MM.1S (cell line): ENCODE measurements at regions not wholly inside any gene's neighbourhood (a gene's known extent, or its start where the extent isn't known, plus 50 kb on each side); places are given as distances from the start of the nearest gene placed in this dataset.

ENCODE experiments used
- DNase-seq: peaks from one replicate; pipeline ENCODE4 v3.0.0-alpha.2; 2015
- H2AFZ ChIP-seq: fragments of 300-600 bp; sonication (generic); 2 replicates; pipeline ENCODE4 v1.6.0; 2016; ENCODE audit warnings: antibody characterized with exemption, low read length
- H3F3A ChIP-seq: fragments of 300-600 bp; sonication (generic); 2 replicates; pipeline ENCODE4 v1.6.1; 2016; ENCODE audit warnings: mild to moderate bottlenecking, antibody characterized with exemption, low read length, moderate library complexity, mixed read lengths; ENCODE audit not compliant: insufficient read depth
- H3K27ac ChIP-seq: fragments of 300-600 bp; sonication (generic); 2 replicates; pipeline ENCODE4 v1.5.1; 2016; ENCODE audit warnings: mild to moderate bottlenecking, low read length
- H3K27me3 ChIP-seq: fragments of 300-600 bp; sonication (generic); replicated peaks from 2 replicates; pipeline ENCODE4 v1.6.0; 2016; ENCODE audit warnings: low read length; ENCODE audit not compliant: insufficient read depth
- H3K36me3 ChIP-seq: fragments of 300-600 bp; sonication (generic); replicated peaks from 2 replicates; pipeline ENCODE4 v1.6.1; 2016; ENCODE audit warnings: mild to moderate bottlenecking, low read length, mixed read lengths; ENCODE audit not compliant: insufficient read depth
- H3K4me1 ChIP-seq: fragments of 300-600 bp; sonication (generic); 2 replicates; pipeline ENCODE4 v1.6.1; 2016; ENCODE audit warnings: low read length, mixed read lengths
- H3K4me2 ChIP-seq: fragments of 300-600 bp; sonication (generic); 2 replicates; pipeline ENCODE4 v1.6.0; 2016; ENCODE audit warnings: low read depth, low read length
- H3K4me3 ChIP-seq: fragments of 300-600 bp; sonication (generic); 2 replicates; pipeline ENCODE4 v1.5.1; 2016; ENCODE audit warnings: low read length, mixed read lengths
- H3K79me2 ChIP-seq: fragments of 300-600 bp; sonication (generic); 2 replicates; pipeline ENCODE4 v1.6.1; 2016; ENCODE audit warnings: mixed run types, low read length, mixed read lengths
- H3K9ac ChIP-seq: fragments of 300-600 bp; sonication (generic); 2 replicates; pipeline ENCODE4 v1.6.1; 2016; ENCODE audit warnings: low read length, mixed read lengths
- H3K9me2 ChIP-seq: fragments of 300-600 bp; sonication (generic); replicated peaks from 2 replicates; pipeline ENCODE4 v1.6.1; 2016; ENCODE audit warnings: mild to moderate bottlenecking, low read length, mixed read lengths; ENCODE audit not compliant: insufficient read depth
- H3K9me3 ChIP-seq: fragments of 300-600 bp; sonication (generic); replicated peaks from 2 replicates; pipeline ENCODE4 v1.6.1; 2016; ENCODE audit warnings: mild to moderate bottlenecking, low read length, mixed read lengths; ENCODE audit not compliant: insufficient read depth
- H4K20me1 ChIP-seq: fragments of 300-600 bp; sonication (generic); 2 replicates; pipeline ENCODE4 v1.6.1; 2016; ENCODE audit warnings: mild to moderate bottlenecking, low read length, moderate library complexity, mixed read lengths; ENCODE audit not compliant: insufficient read depth
- CTCF ChIP-seq: fragments of 300-600 bp; sonication (generic); IDR thresholded peaks from 2 replicates; pipeline ENCODE4 v1.5.1; 2016; ENCODE audit warnings: antibody characterized with exemption, low read length, mixed read lengths
- EZH2 ChIP-seq: fragments of 300-600 bp; sonication (generic); optimal IDR thresholded peaks from 2 replicates; pipeline ENCODE3; 2017; ENCODE audit warnings: low read depth, mild to moderate bottlenecking, antibody characterized with exemption, low read length, mixed read lengths
- EZH2phosphoT487 ChIP-seq: fragments of 300-600 bp; sonication (generic); IDR thresholded peaks from 2 replicates; pipeline ENCODE4 v1.6.1; 2018; ENCODE audit warnings: antibody characterized with exemption, low read length

DNA sequence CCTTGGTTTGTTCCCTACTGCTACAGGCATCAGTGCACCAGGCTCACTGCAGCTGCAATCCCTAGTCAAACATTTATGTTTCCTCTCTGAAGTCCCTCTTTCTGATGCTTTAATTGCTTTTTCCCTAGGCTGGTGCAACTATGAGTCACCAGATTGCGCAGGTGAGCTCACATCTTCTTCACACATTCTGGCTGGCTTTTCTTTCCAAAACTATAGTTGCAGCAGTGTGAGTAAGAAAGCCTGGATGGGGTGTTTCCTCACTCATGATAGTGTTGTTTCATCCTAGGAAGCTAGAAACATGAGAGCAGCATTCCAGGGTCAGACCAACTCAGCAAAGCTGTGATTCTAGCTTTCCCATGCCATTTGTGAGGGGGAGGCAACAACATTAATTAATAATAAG, 296.4 kb downstream of the PAX1 start:
- no peak overlapping the region for H3K4me3 ChIP-seq
- H3F3A ChIP-seq = no peaks in the 10 kb centered on the region
- no peaks in the 10 kb centered on the region for H3K79me2 ChIP-seq
- H3K27ac ChIP-seq = no peak overlapping the region
- H3K9me3 ChIP-seq = no peaks in the 10 kb centered on the region
- no peaks in the 10 kb centered on the region for H3K4me1 ChIP-seq
- H3K27me3 ChIP-seq = no peaks in the 10 kb centered on the region
- TF ChIP-seq EZH2phosphoT487 = no peak
- TF ChIP-seq CTCF = no peak
- TF ChIP-seq EZH2 = no peak
- no peak overlapping the region for H3K4me2 ChIP-seq
- no peaks in the 10 kb centered on the region for H3K9me2 ChIP-seq
- no peak overlapping the region for H3K9ac ChIP-seq
- H4K20me1 ChIP-seq = no peaks in the 10 kb centered on the region
- no peak overlapping the region for H2AFZ ChIP-seq
- no peak for DNase-seq
- H3K36me3 ChIP-seq = no peaks in the 10 kb centered on the region

GRCh38 chr20:21995461-21995860, 290.0 kb downstream of the PAX1 start:
- TF ChIP-seq EZH2 (no peak), EZH2phosphoT487 (no peak)
- no peak overlapping the region for H3K27ac ChIP-seq
- no peak overlapping the region for H2AFZ ChIP-seq
- DNase-seq = no peak
- H3F3A ChIP-seq = no peaks in the 10 kb centered on the region
- H3K79me2 ChIP-seq = no peaks in the 10 kb centered on the region
- H3K27me3 ChIP-seq = no peaks in the 10 kb centered on the region
- no peaks in the 10 kb centered on the region for H3K36me3 ChIP-seq
- H3K9me3 ChIP-seq = no peaks in the 10 kb centered on the region
- no peak overlapping the region for H3K9ac ChIP-seq
- no peak overlapping the region for H3K4me2 ChIP-seq
- no peaks in the 10 kb centered on the region for H3K9me2 ChIP-seq
- no peaks in the 10 kb centered on the region for H3K4me1 ChIP-seq
- H4K20me1 ChIP-seq = no peaks in the 10 kb centered on the region
- no peak overlapping the region for H3K4me3 ChIP-seq

DNA sequence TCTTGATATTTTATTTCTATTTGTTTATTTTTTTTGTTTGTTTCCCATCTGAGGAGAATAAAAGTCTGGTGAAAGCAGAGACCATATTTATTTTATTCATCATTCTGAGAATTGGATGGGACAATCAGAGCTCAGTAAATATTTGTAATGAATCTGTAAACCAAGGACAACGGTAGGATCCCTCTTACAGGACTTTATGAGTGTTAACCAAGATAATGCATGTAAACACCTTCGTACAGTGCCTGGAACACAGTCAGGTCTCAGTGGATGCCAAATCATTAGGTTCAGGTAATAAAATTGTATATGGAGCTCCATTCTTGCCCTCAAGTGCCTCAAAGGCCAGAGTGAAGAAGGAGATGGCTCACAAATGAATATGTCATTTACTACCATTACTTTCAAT, 288.7 kb downstream of the PAX1 start:
- Histone ChIP-seq H3K4me3 (no peak overlapping the region), H3K9ac (no peak overlapping the region), H3K4me2 (no peak overlapping the region), H3K27ac (no peak overlapping the region), H3K9me2 (no peaks in the 10 kb centered on the region), H3K4me1 (no peaks in the 10 kb centered on the region), H3F3A (no peaks in the 10 kb centered on the region), H4K20me1 (no peaks in the 10 kb centered on the region), H3K79me2 (no peaks in the 10 kb centered on the region), H3K27me3 (no peaks in the 10 kb centered on the region), H2AFZ (no peak overlapping the region), H3K36me3 (no peaks in the 10 kb centered on the region), H3K9me3 (no peaks in the 10 kb centered on the region)
- TF ChIP-seq EZH2 (no peak), EZH2phosphoT487 (no peak), CTCF (no peak)
- DNase-seq = no peak

DNA sequence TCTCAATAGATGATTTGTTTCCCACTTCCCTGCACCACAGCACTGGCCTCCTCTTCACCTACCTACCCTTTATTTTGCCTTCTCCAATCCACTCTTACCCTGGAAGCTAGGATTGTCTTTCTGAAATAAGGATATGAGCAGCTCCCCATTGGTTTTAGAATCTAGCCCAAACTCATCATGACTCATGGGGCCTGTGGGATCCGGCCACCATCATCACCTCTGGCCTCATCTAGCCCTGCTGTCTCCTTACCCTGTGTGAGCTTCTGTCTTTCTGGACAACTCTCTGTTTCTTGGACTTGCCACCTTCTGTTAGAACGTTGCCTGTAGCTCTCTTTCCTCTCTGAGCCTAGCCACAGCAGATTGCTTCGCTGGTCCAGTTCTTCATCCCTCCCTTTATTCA, 277.1 kb downstream of the PAX1 start:
- H2AFZ ChIP-seq = no peak overlapping the region

More for the DNA sequence above, 277.1 kb downstream of the PAX1 start:
- no peak overlapping the region for H3K9ac ChIP-seq
- H3F3A ChIP-seq = no peaks in the 10 kb centered on the region
- no peaks in the 10 kb centered on the region for H3K9me3 ChIP-seq
- H3K4me3 ChIP-seq = no peak overlapping the region
- no peaks in the 10 kb centered on the region for H3K79me2 ChIP-seq
- no peaks in the 10 kb centered on the region for H3K27me3 ChIP-seq
- H3K36me3 ChIP-seq = no peaks in the 10 kb centered on the region
- no peaks in the 10 kb centered on the region for H4K20me1 ChIP-seq
- DNase-seq = no peak
- H3K27ac ChIP-seq = no peak overlapping the region
- no peak overlapping the region for H3K4me2 ChIP-seq
- H3K4me1 ChIP-seq = 0 out of 2 replicates have a peak, but pooled peaks cover 2% of the 10 kb centered on the region
- H3K9me2 ChIP-seq = no peaks in the 10 kb centered on the region
- TF ChIP-seq EZH2 (no peak), CTCF (no peak), EZH2phosphoT487 (no peak)
